Upper lobe of right lung (tissue), 1 donor: ENCODE measurements at regions not wholly inside any gene's neighbourhood (a gene's known extent, or its start where the extent isn't known, plus 50 kb on each side); places are given as distances from the start of the nearest gene placed in this dataset.

Experiments
- ATAC-seq: fragments of 200-7000 bp; cut with Tn5 transposase; one replicate; pipeline ENCODE4 v1.9.1; 2020; ENCODE audit warnings: mild to moderate bottlenecking, moderate library complexity
- DNase-seq: peaks from one replicate; pipeline ENCODE4 v3.0.0-alpha.2; 2020
- H3K27ac ChIP-seq: fragments of 200-600 bp; one replicate; pipeline ENCODE4 v1.8.0; 2022
- H3K27me3 ChIP-seq: fragments of 200-600 bp; one replicate; pipeline ENCODE4 v1.8.0; 2022; ENCODE audit warnings: mild to moderate bottlenecking
- H3K36me3 ChIP-seq: fragments of 200-600 bp; one replicate; pipeline ENCODE4 v1.8.0; 2022
- H3K4me1 ChIP-seq: fragments of 200-600 bp; one replicate; pipeline ENCODE4 v1.8.0; 2022
- H3K4me3 ChIP-seq: fragments of 200-600 bp; one replicate; pipeline ENCODE4 v1.8.0; 2022; ENCODE audit warnings: mild to moderate bottlenecking
- H3K9me3 ChIP-seq: fragments of 200-600 bp; one replicate; pipeline ENCODE4 v1.8.0; 2022
- CTCF ChIP-seq: fragments of 200-600 bp; IDR thresholded peaks from one replicate; pipeline ENCODE4 v1.8.0; 2022; ENCODE audit warnings: antibody characterized with exemption
- intact Hi-C: fragments of 100-400 bp; cut with DNase I; formaldehyde crosslinking; loops from one replicate; pipeline ENCODE4 v1.11.0; 2022
- donor health status: DM: no; HTN: yes; CAD: no; lungs with severe emphysema.

DNA sequence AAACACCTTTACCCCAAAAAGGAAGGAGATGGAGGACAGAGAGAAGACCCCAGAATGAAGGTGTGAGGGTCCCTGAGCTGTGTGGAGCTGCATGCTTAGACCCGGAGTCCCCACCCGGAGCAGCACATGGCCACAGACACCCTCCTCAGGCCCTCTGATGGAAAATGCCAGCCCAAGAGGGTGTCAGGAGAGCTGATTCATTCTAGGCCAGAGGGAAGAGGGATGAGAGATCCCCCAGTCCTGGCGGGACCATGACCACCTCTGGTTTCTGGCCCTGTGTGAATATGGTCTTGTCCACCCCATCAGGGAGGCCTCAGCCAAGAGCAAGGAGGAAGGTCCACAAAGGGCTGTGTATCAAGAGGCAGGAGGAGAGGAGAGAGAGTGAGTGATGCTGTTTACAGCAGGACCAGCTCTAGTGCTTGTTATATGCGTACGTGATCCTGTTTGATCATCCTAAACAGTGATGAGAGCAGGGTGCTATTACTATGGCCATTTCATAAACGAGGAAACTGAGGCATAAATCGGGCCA lies 186.6 kb upstream of the HAAO start:
- Histone ChIP-seq H3K27me3 (no peaks in the 10 kb centered on the region), H3K4me3 (no peak overlapping the region), H3K4me1 (peaks cover 15% of the 10 kb centered on the region), H3K27ac (no peak overlapping the region), H3K36me3 (no peaks in the 10 kb centered on the region), H3K9me3 (no peaks in the 10 kb centered on the region)
- ATAC-seq (no peak), DNase-seq (no peak)
- intact Hi-C loops: loop anchor here (10.0 kb wide), 2 partner anchors 246 to 506 kb away; partner anchors contain the start of gene ZFP36L2
- TF ChIP-seq CTCF: no peak

- Histone ChIP-seq H3K27ac (no peak overlapping the region), H3K36me3 (no peaks in the 10 kb centered on the region), H3K4me1 (peaks cover 15% of the 10 kb centered on the region), H3K27me3 (no peaks in the 10 kb centered on the region), H3K9me3 (no peaks in the 10 kb centered on the region), H3K4me3 (no peak overlapping the region)
- intact Hi-C loops: loop anchor here (10.0 kb wide), 2 partner anchors 246 to 506 kb away; partner anchors contain the start of gene ZFP36L2
- TF ChIP-seq CTCF: no peak
- DNase-seq (peak; percentile 28), ATAC-seq (no peak)
Observed at GRCh38 chr2:42978175-42978886, 185.9 kb upstream of the HAAO start.

DNA sequence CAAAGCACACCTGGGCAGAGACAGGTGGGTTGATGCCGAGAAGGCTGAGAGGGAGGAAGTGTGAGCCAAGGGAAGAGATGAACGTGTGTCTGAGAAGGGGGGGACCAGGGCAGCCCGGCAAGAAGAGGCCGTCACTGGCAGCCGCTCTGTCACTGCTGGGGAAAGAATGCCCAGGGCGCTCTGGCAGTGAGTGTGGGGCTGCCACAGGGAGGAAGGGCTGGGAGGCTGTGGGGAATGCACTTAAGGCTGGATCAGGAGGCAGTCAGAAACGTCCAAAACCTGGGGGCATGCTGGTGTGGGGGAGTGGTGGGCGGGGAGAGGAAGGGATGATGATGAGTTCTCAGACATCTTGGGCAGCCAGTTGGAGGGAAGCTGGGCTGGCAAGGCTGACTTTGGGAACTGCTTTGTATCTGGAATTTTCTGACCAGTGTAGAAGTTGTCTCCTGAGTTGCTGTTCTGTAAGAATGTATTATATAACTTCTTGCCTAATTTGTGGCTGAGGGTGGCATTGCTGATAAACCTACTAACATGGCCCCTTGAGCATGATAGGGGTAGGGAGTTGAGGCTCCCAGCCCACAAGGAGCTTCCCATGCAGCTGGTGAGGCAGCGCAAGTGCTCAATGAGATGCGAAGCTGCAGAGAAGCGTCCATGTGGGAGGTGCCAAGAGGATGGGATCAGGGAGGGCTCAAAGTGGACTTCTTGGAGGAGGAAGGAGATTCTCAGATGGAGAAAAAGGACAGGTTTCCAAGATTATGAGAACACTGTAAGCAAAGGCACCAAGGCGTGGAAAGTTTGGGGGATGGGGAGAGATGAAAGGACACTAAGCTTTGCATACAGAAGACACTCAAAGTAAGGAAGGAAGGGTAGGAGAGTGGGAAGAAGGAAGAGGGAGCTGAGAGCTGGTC lies 185.1 kb upstream of the HAAO start:
- ATAC-seq (no peak), DNase-seq (peak; percentile 41)
- H3K9me3 ChIP-seq: no peaks in the 10 kb centered on the region
- no peaks in the 10 kb centered on the region for H3K27me3 ChIP-seq
- H3K36me3 ChIP-seq: no peaks in the 10 kb centered on the region
- TF ChIP-seq CTCF: no peak
- peaks cover 15% of the 10 kb centered on the region for H3K4me1 ChIP-seq
- intact Hi-C loops: loop anchor here (10.0 kb wide), 2 partner anchors 247 to 507 kb away; partner anchors contain the start of gene ZFP36L2
- no peak overlapping the region for H3K4me3 ChIP-seq
- no peak overlapping the region for H3K27ac ChIP-seq

DNA sequence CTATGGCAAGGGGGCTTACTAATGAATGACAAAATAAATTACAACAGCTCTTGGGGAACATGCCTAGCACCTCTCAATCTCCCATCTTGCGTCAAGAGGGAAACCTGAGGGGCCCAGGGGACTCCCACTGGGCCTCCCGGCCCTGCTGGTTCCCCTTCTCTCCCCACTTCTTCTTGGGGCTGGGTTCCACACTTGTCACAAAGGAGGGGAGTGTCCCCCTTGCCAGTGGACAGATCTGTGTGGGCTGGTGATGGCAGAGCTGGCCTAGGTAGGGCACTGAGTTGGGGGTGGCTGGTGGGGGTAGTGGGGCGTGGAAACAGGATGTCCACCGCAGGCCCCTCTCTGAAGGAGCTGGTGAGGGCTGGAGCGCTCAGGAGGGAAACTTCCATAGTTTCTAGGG lies 184.0 kb upstream of the HAAO start:
- H3K27me3 ChIP-seq: no peaks in the 10 kb centered on the region
- H3K9me3 ChIP-seq: no peaks in the 10 kb centered on the region
- peak; percentile 55 for DNase-seq
- intact Hi-C loops: loop anchor here (10.0 kb wide), 2 partner anchors 248 to 508 kb away; partner anchors contain the start of gene ZFP36L2
- no peak for ATAC-seq
- no peaks in the 10 kb centered on the region for H3K36me3 ChIP-seq
- peaks cover 15% of the 10 kb centered on the region for H3K4me1 ChIP-seq
- no peak overlapping the region for H3K27ac ChIP-seq
- H3K4me3 ChIP-seq: no peak overlapping the region
- TF ChIP-seq CTCF: no peak
